GM19468 (cell line): ENCODE measurements at regions not wholly inside any gene's neighbourhood (a gene's known extent, or its start where the extent isn't known, plus 50 kb on each side); places are given as distances from the start of the nearest gene placed in this dataset.
"Not testable (repeated sequence)": the region's sequence is repeated elsewhere in the genome, so short reads cannot be mapped to it uniquely, and the experiment has no call there.

Source experiments
- ATAC-seq: cut with Tn5 transposase; IDR thresholded peaks from one replicate; pipeline ENCODE4 v1.9.1; 2021; ENCODE audit warnings: mild to moderate bottlenecking, moderate library complexity, moderate number of reproducible peaks; ENCODE audit not compliant: unreplicated experiment; ENCODE audit errors: extremely low read depth

DNA sequence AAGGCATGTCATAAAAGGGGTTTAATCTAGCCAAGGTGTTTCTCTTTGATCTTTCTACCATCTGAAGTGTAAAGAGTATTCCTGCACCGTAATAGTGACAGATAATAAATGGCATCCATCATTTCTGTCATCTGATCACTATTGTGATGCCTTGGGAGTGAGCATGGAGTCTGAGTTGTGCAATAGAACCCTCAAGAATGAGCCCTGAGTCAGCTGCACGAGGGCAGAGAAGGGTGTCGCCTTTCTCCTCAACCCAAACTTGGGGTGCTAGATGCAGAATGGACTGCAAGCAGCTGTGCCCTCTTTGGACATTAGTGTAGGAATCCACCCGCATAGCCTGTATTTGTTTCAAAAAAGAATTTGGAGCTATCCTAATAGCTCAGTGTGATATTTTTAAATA lies 115.2 kb downstream of the ZNF37A start:
- no peak for ATAC-seq

- ATAC-seq, result not testable (repeated sequence)
These were observed 115.6 kb downstream of the ZNF37A start for GRCh38 chr10:38209748-38210147.

- no peak for ATAC-seq
These were observed 118.3 kb downstream of the ZNF37A start for GRCh38 chr10:38212460-38212859.

GRCh38 chr10:38226385-38226784 lies 132.2 kb downstream of the ZNF37A start:
- ATAC-seq, result no peak

- no peak for ATAC-seq
These were observed 134.3 kb downstream of the ZNF37A start for GRCh38 chr10:38228394-38228793.

DNA sequence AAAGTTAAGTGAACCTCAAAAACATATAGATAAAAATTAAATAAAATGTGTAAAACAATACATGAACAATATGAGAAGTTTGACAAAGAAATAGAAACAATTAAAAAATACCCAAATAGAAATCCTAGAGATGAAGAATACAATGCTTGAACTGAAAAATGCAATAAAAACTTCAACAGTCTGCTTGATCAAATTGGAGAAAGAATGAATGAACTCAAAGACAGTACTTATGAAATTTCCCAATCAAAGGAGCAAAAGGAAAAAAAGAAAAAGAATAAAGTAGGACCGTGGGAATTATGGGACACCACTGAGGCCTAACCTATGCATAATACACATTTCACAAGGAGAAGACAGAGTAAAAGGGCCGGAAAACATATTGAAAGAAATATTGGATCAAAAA lies 144.3 kb downstream of the ZNF37A start:
- not testable (repeated sequence) for ATAC-seq

GRCh38 chr10:38242061-38242649 lies 148.0 kb downstream of the ZNF37A start:
- not testable (repeated sequence) for ATAC-seq

- not testable (repeated sequence) for ATAC-seq
These were observed 154.0 kb downstream of the ZNF37A start for GRCh38 chr10:38248113-38248512.

DNA sequence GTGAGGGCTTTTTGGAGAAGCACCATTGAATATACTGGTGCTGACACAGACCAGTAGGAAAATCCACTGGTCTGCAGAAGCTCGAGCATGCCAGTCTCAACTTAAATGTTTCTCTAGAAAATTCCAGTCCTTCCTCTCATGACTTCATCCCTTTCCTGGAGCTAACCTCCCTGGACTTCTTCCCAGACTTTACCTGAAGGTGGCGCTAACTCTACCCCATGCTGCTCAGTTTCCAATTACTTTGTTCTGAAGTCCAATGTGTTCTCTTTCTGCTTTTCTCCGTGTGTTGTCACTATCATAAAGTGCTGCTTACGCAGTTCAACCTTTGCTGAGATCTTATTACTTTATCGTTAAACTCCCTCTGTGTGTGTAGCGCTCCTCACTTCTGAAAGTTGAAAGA lies 158.4 kb downstream of the ZNF37A start:
- ATAC-seq, result not testable (repeated sequence)

- ATAC-seq, result not testable (repeated sequence)
These were observed 173.4 kb downstream of the ZNF37A start for GRCh38 chr10:38267555-38267954.

DNA sequence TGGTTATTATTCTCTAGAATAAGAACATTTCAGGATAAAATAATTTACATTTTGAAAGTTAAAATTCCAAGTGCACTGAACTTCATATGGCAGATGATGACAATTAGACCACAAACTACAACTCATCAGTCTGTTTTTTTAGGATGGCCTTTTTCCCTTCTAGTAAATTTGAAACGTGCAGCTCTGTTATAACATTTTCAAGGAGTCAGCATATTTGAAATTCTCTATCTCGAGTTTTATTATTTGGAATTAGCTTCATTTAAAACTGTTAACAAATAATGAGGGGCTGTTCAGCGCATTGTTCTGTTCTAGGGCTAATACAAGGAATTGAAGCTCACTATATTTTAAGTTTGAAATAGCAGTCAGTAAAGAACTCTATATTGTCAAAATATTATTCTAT lies 176.9 kb downstream of the ZNF37A start:
- not testable (repeated sequence) for ATAC-seq

DNA sequence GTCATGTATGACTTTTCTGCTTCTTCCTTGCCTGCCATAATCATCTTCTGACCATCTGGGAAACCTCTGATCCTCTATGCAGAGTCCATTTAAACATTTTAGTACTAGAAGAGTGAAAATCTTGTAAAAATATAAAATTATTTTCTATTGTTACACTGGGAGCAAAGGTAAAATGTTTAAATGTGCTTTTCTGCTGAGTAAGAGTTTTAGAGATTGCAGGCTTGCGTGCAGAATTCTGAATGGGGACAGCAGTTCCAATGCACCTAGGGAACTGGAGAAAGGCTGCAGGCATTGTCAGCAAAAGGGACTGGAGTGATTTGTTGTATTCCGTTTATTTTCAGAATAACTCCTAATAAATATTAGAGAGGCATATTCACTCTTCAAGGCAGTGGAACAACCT lies 180.7 kb downstream of the ZNF37A start:
- not testable (repeated sequence) for ATAC-seq

- ATAC-seq, result not testable (repeated sequence)
These were observed 198.4 kb downstream of the ZNF37A start for GRCh38 chr10:38292560-38292959.

DNA sequence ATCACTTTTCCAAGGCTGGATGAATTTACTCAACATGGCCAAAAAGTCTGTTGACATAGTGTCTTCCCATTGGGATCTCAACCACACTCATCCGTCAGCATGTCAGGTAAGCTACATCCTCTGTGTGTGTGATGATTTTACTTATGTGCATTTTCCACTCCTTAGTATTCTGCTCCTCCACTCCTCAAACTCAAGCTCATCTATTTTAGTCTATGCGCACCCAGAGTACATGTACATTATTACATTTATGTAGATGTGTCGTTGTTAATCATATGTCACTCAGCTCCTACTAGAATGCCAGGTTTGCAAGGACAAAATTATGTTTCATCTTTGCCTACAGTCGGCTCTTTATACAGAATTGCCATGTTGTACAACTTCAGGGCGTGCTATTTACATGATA lies 216.0 kb downstream of the ZNF37A start:
- not testable (repeated sequence) for ATAC-seq

DNA sequence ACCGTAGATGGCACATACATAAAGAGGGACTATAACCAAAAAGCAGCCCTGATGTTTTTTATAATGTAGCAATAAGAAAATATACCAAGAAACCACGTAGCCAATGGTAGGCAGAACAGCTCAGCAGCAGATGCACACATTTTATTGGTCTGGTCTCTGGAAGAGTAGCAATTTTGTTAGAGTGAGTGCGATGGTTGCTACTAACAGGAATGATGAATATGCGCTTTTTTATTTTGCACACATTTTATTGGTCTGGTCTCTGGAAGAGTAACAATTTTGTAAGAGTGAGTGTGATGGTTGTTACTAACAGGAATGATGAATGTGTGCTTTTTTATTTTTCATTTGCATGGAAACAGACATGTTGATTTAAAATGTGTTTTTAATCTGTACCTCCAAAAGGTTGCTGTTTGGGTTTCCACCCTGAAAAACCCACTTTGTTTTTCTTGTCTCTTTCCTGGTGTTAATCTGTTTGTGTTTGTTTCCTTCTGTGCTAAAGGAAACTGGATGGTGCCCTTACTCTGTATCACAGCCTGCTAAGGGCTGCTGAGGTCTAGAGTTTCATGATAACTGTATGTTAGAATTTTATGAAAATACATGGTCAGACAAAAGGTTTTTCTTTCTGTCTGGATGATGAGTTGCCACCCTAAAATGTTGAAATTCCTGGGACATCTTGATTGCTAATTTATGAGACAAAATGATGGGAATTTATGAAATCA lies 221.1 kb downstream of the ZNF37A start:
- not testable (repeated sequence) for ATAC-seq

DNA sequence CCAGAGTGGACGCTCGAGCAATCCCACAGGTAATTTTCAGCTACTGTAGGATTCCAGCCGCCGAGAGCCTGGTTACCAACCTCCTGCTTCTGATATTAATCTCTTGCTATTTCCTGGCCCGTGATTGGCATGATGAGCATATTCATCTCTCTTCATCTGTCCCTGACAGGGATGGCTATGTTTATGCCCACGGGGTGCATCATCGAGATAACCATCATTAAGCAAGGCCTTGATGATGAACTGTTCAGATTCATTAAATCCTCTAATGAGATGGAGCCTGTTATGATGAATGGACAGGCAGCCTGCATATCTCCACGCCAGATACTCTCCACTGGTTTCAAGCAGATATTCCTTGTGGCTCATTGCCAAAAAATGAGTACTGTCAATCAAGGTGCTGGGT lies 227.3 kb downstream of the ZNF37A start:
- ATAC-seq, result not testable (repeated sequence)

- ATAC-seq, result not testable (repeated sequence)
These were observed 236.2 kb downstream of the ZNF37A start for GRCh38 chr10:38330306-38330705.

- ATAC-seq, result not testable (repeated sequence)
These were observed 237.0 kb downstream of the ZNF37A start for GRCh38 chr10:38331106-38331505.

DNA sequence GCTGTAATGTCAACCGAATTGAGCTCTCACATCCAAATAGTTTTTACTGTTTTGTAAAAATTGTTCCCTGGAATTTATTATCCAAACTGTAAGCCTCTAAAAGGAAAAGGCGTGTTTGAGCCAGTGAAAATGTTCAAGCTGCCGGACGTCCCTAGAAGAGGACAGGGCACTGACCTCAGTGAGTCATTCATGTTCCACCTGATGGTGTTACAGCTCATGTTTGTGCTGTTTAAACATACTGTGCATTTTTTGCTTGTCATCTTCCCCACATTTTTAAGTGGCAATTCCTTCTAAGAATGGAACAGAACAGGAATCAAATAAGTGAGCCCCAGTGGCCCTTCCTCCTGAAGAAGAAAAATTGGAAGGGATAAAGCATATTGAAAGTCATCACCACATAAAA lies 239.6 kb downstream of the ZNF37A start:
- ATAC-seq, result not testable (repeated sequence)

GRCh38 chr10:38350645-38351044 lies 256.5 kb downstream of the ZNF37A start:
- ATAC-seq, result not testable (repeated sequence)

DNA sequence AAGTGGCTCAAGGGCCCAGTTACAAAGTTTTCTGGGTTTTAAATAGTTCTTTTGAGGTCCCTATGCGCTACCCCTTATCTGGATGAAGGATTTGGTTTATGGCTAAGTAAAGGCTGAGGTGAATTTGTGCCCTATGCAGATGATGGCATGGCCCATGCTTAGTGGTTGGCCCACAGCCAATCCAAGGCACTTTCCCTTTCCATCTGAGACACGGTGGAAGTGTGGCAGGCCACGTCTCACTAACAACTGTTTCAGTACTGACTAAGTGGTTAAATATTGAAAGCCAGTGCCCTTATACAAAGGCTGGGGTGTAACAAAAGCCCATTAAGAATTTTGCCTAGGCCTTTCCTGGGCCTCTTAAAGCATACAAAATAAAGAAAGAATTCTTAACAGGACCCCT lies 260.3 kb downstream of the ZNF37A start:
- not testable (repeated sequence) for ATAC-seq
